GM21528 (cell line): ENCODE measurements at regions not wholly inside any gene's neighbourhood (a gene's known extent, or its start where the extent isn't known, plus 50 kb on each side); places are given as distances from the start of the nearest gene placed in this dataset.

ENCODE experiments used
- ATAC-seq: cut with Tn5 transposase; IDR thresholded peaks from one replicate; pipeline ENCODE4 v1.9.1; 2021; ENCODE audit warnings: mild to moderate bottlenecking, moderate library complexity; ENCODE audit not compliant: unreplicated experiment, low FRiP score

GRCh38 chr6:8277769-8278168 lies 157.6 kb downstream of the SLC35B3 start:
- no peak for ATAC-seq

- no peak for ATAC-seq
Observed at GRCh38 chr6:8276148-8276547, 159.2 kb downstream of the SLC35B3 start.

GRCh38 chr6:8275667-8276066 lies 159.7 kb downstream of the SLC35B3 start:
- no peak for ATAC-seq

GRCh38 chr6:8274226-8274625 lies 161.1 kb downstream of the SLC35B3 start:
- ATAC-seq = no peak

GRCh38 chr6:8269872-8270454 lies 165.4 kb downstream of the SLC35B3 start:
- no peak for ATAC-seq

GRCh38 chr6:8269094-8269493 lies 166.3 kb downstream of the SLC35B3 start:
- ATAC-seq = no peak

- no peak for ATAC-seq
Observed at GRCh38 chr6:8268606-8269005, 166.3 kb upstream of the EEF1E1 start.

- ATAC-seq = no peak
Observed at GRCh38 chr6:8268156-8268555, 165.8 kb upstream of the EEF1E1 start.

- no peak for ATAC-seq
Observed at GRCh38 chr6:8260610-8261009, 158.3 kb upstream of the EEF1E1 start.

DNA sequence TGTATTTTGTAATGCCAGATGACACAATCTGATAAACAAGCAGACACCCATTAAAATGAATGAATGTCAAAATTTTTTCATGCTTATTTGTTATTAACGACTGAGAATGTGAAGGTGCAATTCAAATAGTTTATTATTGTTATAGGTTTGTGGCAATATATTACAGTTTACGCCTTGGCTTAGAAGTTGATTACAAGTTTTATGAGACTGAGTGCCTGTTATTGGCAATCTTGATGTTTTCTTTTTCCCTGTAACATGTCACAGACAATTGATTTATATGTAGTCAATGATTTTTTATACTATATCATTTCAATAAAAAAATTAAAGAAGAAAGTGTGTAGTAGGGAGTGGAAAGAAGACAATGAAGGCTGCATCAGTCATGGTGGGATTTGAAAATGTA lies 144.1 kb upstream of the EEF1E1 start:
- no peak for ATAC-seq

- ATAC-seq = no peak
Observed at GRCh38 chr6:8245726-8246125, 143.4 kb upstream of the EEF1E1 start.

DNA sequence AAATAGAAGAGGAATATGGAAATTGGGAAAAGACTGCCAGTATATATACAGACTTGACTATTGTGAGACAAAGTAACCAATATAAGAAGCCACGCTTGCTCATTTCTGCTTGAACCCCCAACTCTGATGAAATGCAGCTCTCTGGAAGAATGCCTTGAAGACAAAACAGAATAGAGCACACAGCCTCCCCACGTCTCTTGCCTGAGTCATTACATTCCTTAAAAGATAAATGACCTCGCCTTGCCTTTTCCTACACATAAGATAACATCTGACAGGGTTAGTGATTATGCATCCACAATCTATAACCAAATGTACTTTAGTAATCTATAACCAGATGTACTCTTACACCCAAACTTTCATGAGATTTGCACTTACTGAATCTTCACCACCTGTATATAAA lies 141.1 kb upstream of the EEF1E1 start:
- ATAC-seq = no peak

DNA sequence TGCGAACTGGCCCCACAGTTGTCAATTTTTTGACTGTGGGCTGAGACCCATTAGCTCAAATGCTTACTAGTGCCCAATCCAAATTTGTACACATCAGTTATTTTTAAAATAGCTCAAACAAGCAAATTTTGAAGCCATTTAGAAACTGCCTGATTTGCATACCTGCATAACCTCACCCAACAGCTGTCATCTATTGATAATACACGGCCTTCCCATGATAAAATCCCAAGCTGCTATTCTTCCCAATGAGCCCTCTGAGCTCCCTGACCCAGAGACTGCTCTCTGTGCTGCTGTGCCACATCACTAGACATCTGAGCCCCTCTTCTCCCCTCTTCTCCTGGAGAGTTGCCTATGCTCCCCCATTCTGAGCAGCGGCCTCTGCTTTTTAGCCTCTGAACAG lies 140.5 kb upstream of the EEF1E1 start:
- no peak for ATAC-seq

- no peak for ATAC-seq
Observed at GRCh38 chr6:8240301-8240700, 138.0 kb upstream of the EEF1E1 start.

GRCh38 chr6:8238773-8239683 lies 136.7 kb upstream of the EEF1E1 start:
- no peak for ATAC-seq

DNA sequence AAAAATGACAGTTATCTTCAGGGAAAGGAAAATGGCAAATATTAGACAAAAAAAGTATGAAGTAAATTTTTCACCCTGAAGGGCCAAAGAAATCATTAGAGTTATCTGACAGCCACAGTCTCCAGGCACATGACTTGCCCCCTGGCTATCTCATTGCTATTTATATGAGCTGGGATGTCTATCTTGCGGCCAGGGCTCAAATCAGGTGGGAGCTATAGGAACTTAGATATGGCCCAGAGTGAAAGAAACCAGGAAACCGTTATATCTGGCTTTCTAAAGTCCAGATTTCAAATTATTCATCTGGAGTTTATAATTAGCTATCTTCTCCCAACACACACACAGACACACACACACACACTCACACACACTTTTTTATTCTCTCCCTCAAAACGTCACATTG lies 135.3 kb upstream of the EEF1E1 start:
- no peak for ATAC-seq

DNA sequence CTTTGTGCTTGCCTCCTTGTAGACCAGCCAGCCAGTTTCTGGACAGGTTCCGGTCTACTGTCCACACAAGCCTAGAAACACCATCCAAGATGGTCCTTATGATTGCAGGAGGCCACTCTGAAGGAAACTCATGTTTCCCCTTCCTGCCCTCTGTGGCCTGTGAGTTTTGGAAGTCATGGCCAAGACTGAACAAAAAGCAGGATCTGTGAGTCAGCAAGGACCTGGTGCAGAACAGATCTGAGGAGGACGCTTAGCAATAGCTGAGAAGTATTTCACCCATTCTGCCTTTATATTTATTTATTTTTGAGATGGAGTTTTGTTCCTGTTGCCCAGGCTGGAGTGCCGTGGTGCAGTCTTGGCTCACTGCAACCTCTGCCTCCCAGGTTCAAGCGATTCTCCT lies 134.6 kb upstream of the EEF1E1 start:
- ATAC-seq = no peak

DNA sequence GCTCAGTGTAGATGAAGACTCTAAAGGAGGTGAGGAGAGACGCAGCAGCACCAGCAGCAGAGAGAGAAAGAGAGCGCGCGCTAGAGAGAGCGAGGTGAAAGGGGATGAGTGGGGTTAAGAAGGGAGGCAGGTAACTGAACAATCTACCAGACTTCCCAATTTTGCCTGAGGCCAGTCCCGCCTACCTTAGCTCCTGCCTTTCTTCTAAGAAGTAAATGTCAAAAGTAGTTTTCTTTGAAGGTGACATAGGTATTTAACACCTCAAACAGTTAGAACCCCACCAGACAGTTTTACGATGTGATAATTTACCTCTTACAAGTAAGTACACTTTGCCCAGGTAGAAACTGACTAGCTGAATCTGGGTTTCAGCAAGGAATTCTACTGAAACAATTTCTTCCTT lies 132.0 kb upstream of the EEF1E1 start:
- no peak for ATAC-seq

DNA sequence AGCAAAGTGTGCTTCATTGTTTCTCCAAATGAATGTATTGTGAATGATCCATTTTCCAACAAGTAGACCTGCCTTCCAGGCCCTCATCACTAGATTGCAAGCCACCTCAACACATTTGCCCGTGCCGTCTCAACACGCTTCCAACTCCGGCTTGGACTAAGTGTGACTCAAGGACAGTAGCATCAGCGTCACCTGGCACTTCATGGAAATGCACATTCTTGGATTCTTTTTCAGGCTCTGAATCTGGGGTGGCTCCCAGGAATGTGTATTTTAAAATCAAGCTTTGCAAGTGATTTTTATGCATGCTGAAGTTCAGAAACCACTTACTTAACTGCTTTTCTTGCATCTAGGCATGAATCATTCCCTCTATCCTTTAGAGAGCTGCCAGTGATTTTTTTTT lies 129.6 kb upstream of the EEF1E1 start:
- ATAC-seq = no peak

GRCh38 chr6:8229915-8230756 lies 127.8 kb upstream of the EEF1E1 start:
- ATAC-seq = no peak

GRCh38 chr6:8225113-8225512 lies 122.8 kb upstream of the EEF1E1 start:
- ATAC-seq = no peak
